Gastrocnemius medialis (tissue), 4 donors: ENCODE measurements at regions not wholly inside any gene's neighbourhood (a gene's known extent, or its start where the extent isn't known, plus 50 kb on each side); places are given as distances from the start of the nearest gene placed in this dataset.

Source experiments
- POLR2A ChIP-seq, 2 donors: fragments of 450-650 bp; IDR thresholded peaks; one replicate each; pipeline ENCODE4 v1.6.1; 2017; ENCODE audit warnings: antibody characterized with exemption in 2 of 2, mild to moderate bottlenecking in 2 of 2, moderate library complexity in 2 of 2
- TF ChIP-seq, protein P1 (sequence below), 5 experiments: fragments of 450-650 bp in 3 of 5; fragments of 200-600 bp in 2 of 5; sonication (generic) in 2 of 5; IDR thresholded peaks in 4 of 5; conservative IDR thresholded peaks in 1 of 5; 1 replicate in 4 of 5; 2 replicates in 1 of 5; pipeline ENCODE4 v1.5.1; 2016 to 2019; ENCODE audit warnings: antibody characterized with exemption in 5 of 5, mild to moderate bottlenecking in 3 of 5, moderate library complexity in 3 of 5

- no peak for TF ChIP-seq POLR2A (IDR thresholded peaks at IDR 0.05)
- TF ChIP-seq, protein P1, sequence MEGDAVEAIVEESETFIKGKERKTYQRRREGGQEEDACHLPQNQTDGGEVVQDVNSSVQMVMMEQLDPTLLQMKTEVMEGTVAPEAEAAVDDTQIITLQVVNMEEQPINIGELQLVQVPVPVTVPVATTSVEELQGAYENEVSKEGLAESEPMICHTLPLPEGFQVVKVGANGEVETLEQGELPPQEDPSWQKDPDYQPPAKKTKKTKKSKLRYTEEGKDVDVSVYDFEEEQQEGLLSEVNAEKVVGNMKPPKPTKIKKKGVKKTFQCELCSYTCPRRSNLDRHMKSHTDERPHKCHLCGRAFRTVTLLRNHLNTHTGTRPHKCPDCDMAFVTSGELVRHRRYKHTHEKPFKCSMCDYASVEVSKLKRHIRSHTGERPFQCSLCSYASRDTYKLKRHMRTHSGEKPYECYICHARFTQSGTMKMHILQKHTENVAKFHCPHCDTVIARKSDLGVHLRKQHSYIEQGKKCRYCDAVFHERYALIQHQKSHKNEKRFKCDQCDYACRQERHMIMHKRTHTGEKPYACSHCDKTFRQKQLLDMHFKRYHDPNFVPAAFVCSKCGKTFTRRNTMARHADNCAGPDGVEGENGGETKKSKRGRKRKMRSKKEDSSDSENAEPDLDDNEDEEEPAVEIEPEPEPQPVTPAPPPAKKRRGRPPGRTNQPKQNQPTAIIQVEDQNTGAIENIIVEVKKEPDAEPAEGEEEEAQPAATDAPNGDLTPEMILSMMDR (IDR thresholded peaks at IDR 0.05 in 4 of 5, conservative IDR thresholded peaks at IDR 0.05 in 1 of 5): no peak
Measured at GRCh38 chr5:152549709-152550108, 144.6 kb upstream of the NMUR2 start.
